ENCODE measurements at regions not wholly inside any gene's neighbourhood (a gene's known extent, or its start where the extent isn't known, plus 50 kb on each side); places are given as distances from the start of the nearest gene placed in this dataset.

DNA sequence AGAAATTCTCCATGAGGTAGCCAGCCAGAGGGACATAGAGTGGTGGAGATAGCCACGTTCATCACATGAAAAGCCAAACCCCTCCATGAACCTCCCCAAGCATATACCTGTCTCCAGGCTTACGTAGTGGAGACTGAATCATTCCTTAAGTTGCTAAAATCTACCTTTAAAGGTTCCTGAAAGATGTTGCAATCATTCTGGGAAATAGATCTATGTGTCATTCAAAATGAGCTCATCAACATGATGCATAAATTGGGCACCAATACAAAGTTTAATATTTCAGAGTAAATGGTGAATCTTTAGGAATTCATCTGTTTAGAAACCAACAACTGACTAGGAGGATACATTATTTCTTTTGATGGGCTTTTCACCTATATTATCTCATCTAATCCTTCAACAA, 362.6 kb upstream of the ID2 start:
- no peak overlapping the region for H3K14ac ChIP-seq (ENCODE audit: insufficient read depth, low read length)
- no peak overlapping the region for H4K8ac ChIP-seq (replicated peaks; ENCODE audit: insufficient read length, low read depth, low read length)
- DNase-seq = no peak

More for the DNA sequence above, 362.6 kb upstream of the ID2 start:
- Mint-ChIP-seq H3K4me1 (peaks cover 13 to 24% of the 10 kb centered on the region in 2 experiments), H3K4me3 (no peak overlapping the region), H3K36me3 (ENCODE audit: insufficient read depth in 1 of 3, low read depth in 3 of 3) (peaks cover 0 to 2% (median 0%) of the 10 kb centered on the region in 3 experiments; a peak in 2 of 7 replicates), H3K27ac (no peak overlapping the region), H3K9me3 (peaks cover 2 to 3% of the 10 kb centered on the region in 2 experiments; a peak in 2 of 5 replicates), H3K27me3 (ENCODE audit: low read depth) (no peaks in the 10 kb centered on the region)
- no peak overlapping the region for H2BK120ac ChIP-seq (ENCODE audit: low read depth, low read length, poor library complexity, severe bottlenecking)
- no peaks in the 10 kb centered on the region for H3K23me2 ChIP-seq (ENCODE audit: insufficient read length, low read depth, low read length, poor library complexity, severe bottlenecking)
- H3K4me2 ChIP-seq (ENCODE audit: insufficient read depth, insufficient read length, low read length) = no peak overlapping the region
- H3T11ph ChIP-seq (ENCODE audit: low read length) = no peak overlapping the region
- H3K9me3 ChIP-seq (ENCODE audit: control insufficient read depth, low read depth, low read length) = no peaks in the 10 kb centered on the region
- H3K9ac ChIP-seq (ENCODE audit: extremely low read depth, insufficient read length, low read length) = no peak overlapping the region
- no peak overlapping the region for H2BK12ac ChIP-seq (ENCODE audit: insufficient read length, low read depth, low read length)
- 0 out of 2 replicates have a peak, but pooled peaks cover 3% of the 10 kb centered on the region for H3K4me1 ChIP-seq (ENCODE audit: insufficient read depth, low read length)
- no peaks in the 10 kb centered on the region for H3K27me3 ChIP-seq (ENCODE audit: insufficient read depth, low read length)
- H4K20me1 ChIP-seq (ENCODE audit: control insufficient read depth, insufficient read depth, insufficient read length) = no peaks in the 10 kb centered on the region
- no peak overlapping the region for H2AK5ac ChIP-seq (ENCODE audit: insufficient read length, low read length)
- no peak overlapping the region for H2BK15ac ChIP-seq (ENCODE audit: low read depth, low read length)
- H3K18ac ChIP-seq (ENCODE audit: insufficient read length, low read depth, low read length) = no peak overlapping the region
- H4K5ac ChIP-seq (ENCODE audit: insufficient read length, low read depth, low read length) = no peak overlapping the region
- H2BK5ac ChIP-seq (ENCODE audit: insufficient read length, low read length) = no peak overlapping the region
- no peak overlapping the region for H2BK20ac ChIP-seq (ENCODE audit: low read depth, low read length, poor library complexity, severe bottlenecking)
- H3K27ac ChIP-seq (ENCODE audit: insufficient read length, low read depth, low read length) = no peak overlapping the region
- no peaks in the 10 kb centered on the region for H3K79me2 ChIP-seq (ENCODE audit: insufficient read depth, low read length)
- no peak overlapping the region for H4K91ac ChIP-seq (ENCODE audit: insufficient read length, low read depth, low read length)
- no peak overlapping the region for H3K56ac ChIP-seq (ENCODE audit: insufficient read length, low read depth, low read length)
- no peak for TF ChIP-seq CTCF (conservative IDR thresholded peaks at IDR 0.05)
- H2AFZ ChIP-seq (ENCODE audit: low read length) = no peak overlapping the region
- no CpG with 5 or more reads among the region's 2 CpGs for WGBS (ENCODE audit: extremely low coverage, insufficient read length, low lambda C conversion rate)
- H3K23ac ChIP-seq (ENCODE audit: insufficient read length, low read depth, low read length) = no peak overlapping the region
- H3K79me1 ChIP-seq (ENCODE audit: insufficient read depth, low read depth, low read length, poor library complexity, severe bottlenecking) = no peaks in the 10 kb centered on the region
- H3K4ac ChIP-seq (ENCODE audit: low read depth, low read length) = no peak overlapping the region

Measured in H9 (cell line).